IMR-90 (cell line): ENCODE measurements at regions not wholly inside any gene's neighbourhood (a gene's known extent, or its start where the extent isn't known, plus 50 kb on each side); places are given as distances from the start of the nearest gene placed in this dataset.

Source experiments
- ATAC-seq: fragments of 200-7000 bp; cut with Tn5 transposase; 2 replicates; pipeline ENCODE4 v1.9.1; 2020; ENCODE audit warnings: low read depth, mild to moderate bottlenecking, moderate library complexity
- BruUV-seq: library from RNA; stranded (reverse); fragments of 400-500 nt; replicated peaks from 2 replicates; lab custom pipeline; 2021; lab: Mats Ljungman, UMichigan
- CTCF ChIA-PET: fragments of 300-600 bp; formaldehyde crosslinking; extraction: SDS; loops from one replicate; lab custom pipeline; 2021; ENCODE audit warnings: antibody characterized with exemption; lab: Yijun Ruan, JAX
- POLR2A ChIA-PET: fragments of 300-600 bp; sonication (Branson Sonifier 250); formaldehyde crosslinking; loops from one replicate; lab custom pipeline; 2022; ENCODE audit warnings: antibody characterized with exemption; ENCODE audit not compliant: unreplicated experiment; lab: Charles Lee
- DNase-seq: peaks from one replicate; pipeline ENCODE4 v3.0.0; 2013
- H2AFZ ChIP-seq: replicated peaks from 2 replicates; pipeline ENCODE3; 2013; ENCODE audit warnings: low read length, mild to moderate bottlenecking; ENCODE audit not compliant: poor library complexity
- H2AK5ac ChIP-seq: 2 replicates; pipeline ENCODE4 v1.6.1; 2013; ENCODE audit warnings: low read depth, low read length, inconsistent platforms
- H2AK9ac ChIP-seq: replicated peaks from 2 replicates; pipeline ENCODE3; 2013; ENCODE audit warnings: mild to moderate bottlenecking, low read depth, low read length, moderate library complexity; ENCODE audit not compliant: poor library complexity
- H2BK120ac ChIP-seq: 2 replicates; pipeline ENCODE4 v1.6.1; 2013; ENCODE audit warnings: low read depth, low read length, inconsistent platforms
- H2BK15ac ChIP-seq: 3 replicates; pipeline ENCODE4 v1.6.1; 2013; ENCODE audit warnings: low read depth, low read length, inconsistent platforms
- H2BK20ac ChIP-seq: 2 replicates; pipeline ENCODE4 v1.6.1; 2013; ENCODE audit warnings: low read depth, mild to moderate bottlenecking, inconsistent platforms, low read length, moderate library complexity
- H2BK5ac ChIP-seq: 2 replicates; pipeline ENCODE4 v1.6.1; 2013; ENCODE audit warnings: mild to moderate bottlenecking, low read depth, low read length, inconsistent platforms; ENCODE audit not compliant: poor library complexity, severe bottlenecking
- H3K14ac ChIP-seq: replicated peaks from 2 replicates; pipeline ENCODE4 v1.6.1; 2013; ENCODE audit warnings: low read depth, low read length, inconsistent platforms
- H3K18ac ChIP-seq: 2 replicates; pipeline ENCODE4 v1.6.1; 2013; ENCODE audit warnings: low read depth, low read length, control low read depth
- H3K23ac ChIP-seq: 2 replicates; pipeline ENCODE4 v1.6.1; 2013; ENCODE audit warnings: low read depth, low read length, inconsistent platforms
- H3K27ac ChIP-seq: 2 replicates; pipeline ENCODE4 v1.5.1; 2013; ENCODE audit warnings: mild to moderate bottlenecking, control low read depth, low read length; ENCODE audit not compliant: insufficient read depth
- H3K27me3 ChIP-seq: 2 replicates; pipeline ENCODE4 v1.6.1; 2013; ENCODE audit warnings: low read length; ENCODE audit not compliant: control insufficient read depth, insufficient read depth
- H3K36me3 ChIP-seq: 2 replicates; pipeline ENCODE4 v1.6.1; 2013; ENCODE audit warnings: low read length, mixed read lengths; ENCODE audit not compliant: control insufficient read depth, insufficient read depth
- H3K4ac ChIP-seq: 2 replicates; pipeline ENCODE4 v1.6.1; 2013; ENCODE audit warnings: low read depth, low read length, inconsistent platforms
- H3K4me1 ChIP-seq: 2 replicates; pipeline ENCODE4 v1.6.1; 2013; ENCODE audit warnings: low read length, mixed read lengths; ENCODE audit not compliant: control insufficient read depth, insufficient read depth
- H3K4me2 ChIP-seq: 2 replicates; pipeline ENCODE4 v1.6.1; 2013; ENCODE audit warnings: low read depth, mild to moderate bottlenecking, control low read depth, low read length, moderate library complexity
- H3K4me3 ChIP-seq: 2 replicates; pipeline ENCODE4 v1.5.1; 2013; ENCODE audit warnings: low read depth, mild to moderate bottlenecking, control low read depth, low read length, moderate library complexity; ENCODE audit not compliant: insufficient read depth
- H3K56ac ChIP-seq: 2 replicates; pipeline ENCODE4 v1.6.1; 2013; ENCODE audit warnings: low read length, inconsistent platforms; ENCODE audit not compliant: insufficient read depth; ENCODE audit errors: extremely low read depth
- H3K79me1 ChIP-seq, 2 experiments: 2 replicates each; pipeline ENCODE4 v1.6.1; 2013; ENCODE audit warnings: low read length in 2 of 2, inconsistent platforms in 1 of 2, low read depth in 1 of 2
- H3K9ac ChIP-seq: 2 replicates; pipeline ENCODE4 v1.6.1; 2013; ENCODE audit warnings: low read depth, low read length, control low read depth
- H3K9me1 ChIP-seq: 2 replicates; pipeline ENCODE4 v1.6.1; 2013; ENCODE audit warnings: low read length, inconsistent platforms; ENCODE audit not compliant: insufficient read depth
- H3K9me3 ChIP-seq: 2 replicates; pipeline ENCODE4 v1.6.1; 2013; ENCODE audit warnings: low read length; ENCODE audit not compliant: control insufficient read depth, insufficient read depth
- H4K20me1 ChIP-seq: 2 replicates; pipeline ENCODE4 v1.6.1; 2013; ENCODE audit warnings: low read length, inconsistent platforms; ENCODE audit not compliant: insufficient read depth
- H4K5ac ChIP-seq: 2 replicates; pipeline ENCODE4 v1.6.1; 2013; ENCODE audit warnings: mild to moderate bottlenecking, low read depth, low read length, control low read depth
- H4K8ac ChIP-seq, 2 experiments: 2 replicates each; pipeline ENCODE4 v1.6.1; 2013; ENCODE audit warnings: low read depth in 2 of 2, low read length in 2 of 2, control low read depth in 1 of 2, inconsistent platforms in 1 of 2
- H4K91ac ChIP-seq: 2 replicates; pipeline ENCODE4 v1.6.1; 2013; ENCODE audit warnings: low read depth, low read length, inconsistent platforms; ENCODE audit not compliant: insufficient read depth
- WGBS, 2 experiments: methylation state at CpG; one replicate each; pipeline versions ENCODE4 v1.1.5 to v1.1.7; 2013; ENCODE audit warnings: missing lambda C conversion rate in 2 of 2; ENCODE audit not compliant: insufficient read length in 1 of 2; ENCODE audit errors: extremely low coverage in 2 of 2; 5-methylcytosine and 5-hydroxymethylcytosine counted together
- dilution Hi-C: fragments of 300-500 bp; cut with HindIII; formaldehyde crosslinking; loops from one replicate; pipeline ENCODE4 v1.14.3; 2018; ENCODE audit warnings: low sequenced_read_pairs; ENCODE audit not compliant: unreplicated experiment
- in situ Hi-C: fragments of 300-500 bp; cut with MboI; formaldehyde crosslinking; loops from 3 replicates; pipeline ENCODE4 v1.14.3; 2019; ENCODE audit warnings: low sequenced_read_pairs, inconsistent platforms, mixed read lengths
- intact Hi-C: fragments of 100-400 bp; cut with micrococcal nuclease; formaldehyde crosslinking; loops from 2 replicates; pipeline ENCODE4 v1.10.0; 2022
- TF ChIP-seq, protein P1 (sequence below): fragments of 150-350 bp; IDR thresholded peaks from 2 replicates; pipeline ENCODE4 v1.6.1; 2016; ENCODE audit warnings: low read depth, mild to moderate bottlenecking, low read length, moderate library complexity, borderline replicate concordance

- no peaks in the 10 kb centered on the region for H3K27me3 ChIP-seq
- no peak overlapping the region for H2BK15ac ChIP-seq
- no peaks in the 10 kb centered on the region for H3K79me1 ChIP-seq
- no peak overlapping the region for H2AK5ac ChIP-seq
- no peak overlapping the region for H2BK20ac ChIP-seq
- POLR2A ChIA-PET: no interaction called here
- DNase-seq (no peak), ATAC-seq (no peak)
- no peaks in the 10 kb centered on the region for H3K4me1 ChIP-seq
- H3K27ac ChIP-seq: no peak overlapping the region
- no peak overlapping the region for H2AK9ac ChIP-seq
- no peak overlapping the region for H4K5ac ChIP-seq
- H3K9me1 ChIP-seq: no peaks in the 10 kb centered on the region
- dilution Hi-C loops (no loop called here), in situ Hi-C loops (no loop called here), intact Hi-C loops (no loop called here)
- H3K4me2 ChIP-seq: no peak overlapping the region
- H3K4me3 ChIP-seq: no peak overlapping the region
- H2AFZ ChIP-seq: no peak overlapping the region
- H2BK120ac ChIP-seq: no peak overlapping the region
- H3K18ac ChIP-seq: no peak overlapping the region
- CTCF ChIA-PET: no interaction called here
- H3K36me3 ChIP-seq: no peaks in the 10 kb centered on the region
- no peak overlapping the region for H4K91ac ChIP-seq
- H3K9ac ChIP-seq: no peak overlapping the region
- H3K4ac ChIP-seq: no peak overlapping the region
- peaks cover 15% of the 10 kb centered on the region for H3K9me3 ChIP-seq
- no peak overlapping the region for H3K56ac ChIP-seq
- WGBS, 2 experiments: no CpG with 5 or more reads among the region's 3 CpGs
- no peaks in the 10 kb centered on the region for H4K20me1 ChIP-seq
- no peak overlapping the region for H4K8ac ChIP-seq
- no peak overlapping the region for H3K14ac ChIP-seq
- TF ChIP-seq, protein P1, sequence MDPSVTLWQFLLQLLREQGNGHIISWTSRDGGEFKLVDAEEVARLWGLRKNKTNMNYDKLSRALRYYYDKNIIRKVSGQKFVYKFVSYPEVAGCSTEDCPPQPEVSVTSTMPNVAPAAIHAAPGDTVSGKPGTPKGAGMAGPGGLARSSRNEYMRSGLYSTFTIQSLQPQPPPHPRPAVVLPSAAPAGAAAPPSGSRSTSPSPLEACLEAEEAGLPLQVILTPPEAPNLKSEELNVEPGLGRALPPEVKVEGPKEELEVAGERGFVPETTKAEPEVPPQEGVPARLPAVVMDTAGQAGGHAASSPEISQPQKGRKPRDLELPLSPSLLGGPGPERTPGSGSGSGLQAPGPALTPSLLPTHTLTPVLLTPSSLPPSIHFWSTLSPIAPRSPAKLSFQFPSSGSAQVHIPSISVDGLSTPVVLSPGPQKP: no peak
- no TSS peak for BruUV-seq
- no peak overlapping the region for H3K23ac ChIP-seq
- no peak overlapping the region for H2BK5ac ChIP-seq
These were observed 1145.2 kb downstream of the AACS start for GRCh38 chr12:126210448-126210847.
